B cell (primary cell): ENCODE measurements at regions not wholly inside any gene's neighbourhood (a gene's known extent, or its start where the extent isn't known, plus 50 kb on each side); places are given as distances from the start of the nearest gene placed in this dataset.

Experiments
- EZH2 ChIP-seq: IDR thresholded peaks from 2 replicates; pipeline ENCODE4 v1.6.1; 2012; ENCODE audit warnings: borderline replicate concordance, low read depth, mild to moderate bottlenecking, moderate library complexity, low read length; ENCODE audit not compliant: insufficient read depth, poor library complexity, severe bottlenecking
- TF ChIP-seq, protein P1 (sequence below): fragments of 200-600 bp; IDR thresholded peaks from one replicate; pipeline ENCODE4 v1.8.0; 2022; ENCODE audit warnings: antibody characterized with exemption, mild to moderate bottlenecking

DNA sequence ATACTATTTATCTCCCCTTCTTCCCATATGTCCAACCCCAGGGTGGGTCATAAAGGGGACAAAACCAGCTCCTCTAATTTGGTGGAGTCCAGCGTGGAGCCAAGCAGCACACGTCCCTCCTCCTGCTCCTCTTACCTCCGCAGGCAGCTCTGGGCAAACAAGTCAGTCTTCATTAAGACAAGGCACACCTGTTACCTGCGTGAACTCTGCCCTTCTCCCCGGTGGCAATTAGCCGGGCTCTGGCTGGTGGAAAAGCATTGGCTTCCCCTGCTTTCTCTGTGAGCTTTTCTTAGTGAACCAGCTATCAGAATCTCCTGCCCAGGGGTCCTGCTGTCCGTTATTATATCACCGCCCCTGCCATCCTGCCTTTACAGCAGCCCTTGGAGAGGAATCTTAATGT lies 418.7 kb upstream of the CADM1 start:
- TF ChIP-seq, protein P1, sequence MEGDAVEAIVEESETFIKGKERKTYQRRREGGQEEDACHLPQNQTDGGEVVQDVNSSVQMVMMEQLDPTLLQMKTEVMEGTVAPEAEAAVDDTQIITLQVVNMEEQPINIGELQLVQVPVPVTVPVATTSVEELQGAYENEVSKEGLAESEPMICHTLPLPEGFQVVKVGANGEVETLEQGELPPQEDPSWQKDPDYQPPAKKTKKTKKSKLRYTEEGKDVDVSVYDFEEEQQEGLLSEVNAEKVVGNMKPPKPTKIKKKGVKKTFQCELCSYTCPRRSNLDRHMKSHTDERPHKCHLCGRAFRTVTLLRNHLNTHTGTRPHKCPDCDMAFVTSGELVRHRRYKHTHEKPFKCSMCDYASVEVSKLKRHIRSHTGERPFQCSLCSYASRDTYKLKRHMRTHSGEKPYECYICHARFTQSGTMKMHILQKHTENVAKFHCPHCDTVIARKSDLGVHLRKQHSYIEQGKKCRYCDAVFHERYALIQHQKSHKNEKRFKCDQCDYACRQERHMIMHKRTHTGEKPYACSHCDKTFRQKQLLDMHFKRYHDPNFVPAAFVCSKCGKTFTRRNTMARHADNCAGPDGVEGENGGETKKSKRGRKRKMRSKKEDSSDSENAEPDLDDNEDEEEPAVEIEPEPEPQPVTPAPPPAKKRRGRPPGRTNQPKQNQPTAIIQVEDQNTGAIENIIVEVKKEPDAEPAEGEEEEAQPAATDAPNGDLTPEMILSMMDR = no peak
- TF ChIP-seq EZH2 = no peak
